Dermis blood vessel endothelial cell (primary cell): ENCODE measurements at regions not wholly inside any gene's neighbourhood (a gene's known extent, or its start where the extent isn't known, plus 50 kb on each side); places are given as distances from the start of the nearest gene placed in this dataset.
A peak's percentile ranks its signal among the peaks of the same experiment; 100 is the strongest.

Experiments used
- DNase-seq: peaks from one replicate; pipeline ENCODE4 v3.0.0; 2010

DNA sequence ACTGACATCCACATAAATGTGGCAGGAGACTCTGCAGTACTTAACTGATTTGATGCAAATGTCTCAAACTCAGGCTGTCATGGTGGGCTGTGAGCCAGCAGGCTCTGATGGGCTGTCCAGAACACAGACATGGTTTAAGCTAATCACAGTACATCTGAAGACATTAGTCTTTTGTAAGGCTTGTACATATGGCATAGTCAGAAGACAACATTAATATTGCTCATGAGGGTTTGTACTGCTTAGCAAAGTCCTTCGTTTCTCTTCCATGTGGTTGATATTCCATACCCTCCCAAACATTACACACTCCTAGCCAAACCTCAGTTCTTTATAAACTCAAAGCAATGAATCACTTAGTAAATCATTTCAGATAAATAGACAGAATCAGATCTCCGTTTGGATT, 330.6 kb downstream of the RND3 start:
- DNase-seq: no peak

DNA sequence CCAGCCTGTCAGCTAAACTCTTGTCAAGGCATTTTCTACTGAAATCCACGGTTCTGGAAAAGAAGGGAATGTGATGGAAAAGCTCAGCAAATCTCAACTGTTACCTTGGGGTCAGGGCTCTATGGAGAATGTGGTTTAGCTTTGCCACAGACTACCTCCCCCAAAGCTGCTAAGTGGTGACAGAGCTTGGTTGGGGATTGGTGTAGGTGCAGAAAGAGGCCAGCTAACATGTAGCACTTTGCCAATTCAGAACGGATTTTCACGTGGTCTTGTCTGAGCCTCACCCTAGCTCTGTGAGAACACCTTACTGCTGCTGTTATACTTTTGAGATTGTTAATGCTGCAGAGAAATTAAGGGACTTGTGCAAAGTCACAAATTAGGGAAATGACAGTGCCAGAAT, 331.1 kb downstream of the RND3 start:
- no peak for DNase-seq

DNA sequence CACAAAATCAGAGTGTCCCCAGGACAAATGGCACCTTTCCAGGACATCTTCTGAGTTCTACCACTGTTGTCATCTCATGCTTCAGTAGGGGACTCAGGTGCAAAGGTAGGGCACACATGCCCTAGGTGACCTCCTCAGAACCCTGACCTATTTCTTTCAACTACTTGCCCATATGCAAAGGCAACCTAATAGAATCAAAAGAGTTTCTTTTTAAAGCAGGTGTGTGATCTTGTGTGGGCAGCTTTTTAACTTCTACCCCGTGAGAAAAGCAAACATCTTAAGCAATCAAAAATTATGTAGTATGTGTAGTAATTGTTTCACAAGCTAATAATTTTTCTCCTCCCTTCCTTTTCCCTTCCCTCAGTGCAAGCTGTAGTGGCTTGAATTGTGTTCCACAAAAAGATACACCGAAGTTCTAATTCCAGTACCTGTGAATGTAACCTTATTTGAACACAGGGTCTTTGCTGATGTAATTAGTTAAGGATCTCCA, 333.1 kb downstream of the RND3 start:
- DNase-seq: no peak

DNA sequence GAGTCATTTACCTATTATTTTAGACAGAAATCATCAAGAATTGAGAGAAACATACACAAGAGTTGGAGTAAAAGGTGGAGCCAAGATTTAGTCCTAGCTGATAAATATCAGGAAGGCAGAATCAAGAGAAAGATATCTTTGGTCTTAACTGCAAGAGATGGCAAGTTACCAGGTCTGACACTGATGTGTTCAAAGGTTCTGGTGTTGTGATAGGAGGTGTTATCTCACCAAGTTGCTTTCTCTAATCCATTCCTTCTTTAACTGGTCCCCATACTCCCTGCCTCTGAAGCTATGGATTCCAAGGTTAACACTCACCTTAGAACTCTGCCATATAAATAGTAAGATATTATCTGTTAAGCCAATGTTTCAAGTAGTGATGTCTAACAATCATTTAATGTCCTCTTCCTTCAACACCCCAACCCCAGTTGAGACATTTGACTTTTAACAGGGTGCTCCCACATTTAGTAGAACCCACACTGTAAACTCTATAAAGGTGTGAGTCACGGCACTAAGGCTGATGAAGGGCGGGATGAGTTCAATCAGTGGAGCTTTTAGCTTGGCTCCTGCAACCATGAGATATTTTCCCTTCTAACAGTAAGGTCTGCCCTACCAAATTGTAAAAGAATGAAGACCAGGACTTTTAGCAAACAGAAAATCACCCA, 333.7 kb downstream of the RND3 start:
- DNase-seq: no peak

DNA sequence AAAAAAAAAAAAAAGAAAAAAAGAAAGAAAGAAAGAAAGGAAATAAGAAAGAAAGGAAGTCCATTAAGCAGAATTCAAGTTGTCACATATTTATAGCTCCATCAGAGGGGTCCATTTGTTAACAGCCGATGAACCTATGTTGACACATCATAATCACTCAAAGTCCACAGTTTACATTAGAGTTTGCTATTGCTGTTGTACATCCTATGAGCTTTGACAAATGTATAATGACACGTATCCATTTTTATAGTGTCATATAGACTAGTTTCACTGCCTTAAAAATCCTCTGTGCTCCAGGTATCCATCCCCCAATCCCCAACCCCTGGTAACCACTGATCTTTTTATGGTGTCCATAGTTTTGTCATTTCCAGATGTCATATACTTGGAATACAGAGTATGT, 335.2 kb downstream of the RND3 start:
- DNase-seq: no peak

DNA sequence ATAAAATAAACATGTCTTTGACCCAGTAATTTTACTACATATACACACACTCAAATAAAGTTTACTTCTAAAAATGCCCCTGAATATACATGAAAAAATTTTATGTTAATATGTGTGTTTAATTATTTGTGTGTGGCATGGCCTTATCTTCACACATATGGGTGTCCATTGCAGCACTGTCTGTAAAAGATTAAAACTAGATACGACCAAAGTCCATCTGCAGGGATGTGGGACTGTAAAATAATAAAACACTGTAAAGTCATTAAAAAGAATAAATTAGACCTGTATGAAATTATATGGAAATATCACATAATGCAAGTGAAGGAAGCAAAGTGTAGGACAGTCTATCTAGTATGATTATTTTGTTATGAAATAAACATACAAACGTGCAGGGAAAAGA, 337.3 kb downstream of the RND3 start:
- DNase-seq: no peak

DNA sequence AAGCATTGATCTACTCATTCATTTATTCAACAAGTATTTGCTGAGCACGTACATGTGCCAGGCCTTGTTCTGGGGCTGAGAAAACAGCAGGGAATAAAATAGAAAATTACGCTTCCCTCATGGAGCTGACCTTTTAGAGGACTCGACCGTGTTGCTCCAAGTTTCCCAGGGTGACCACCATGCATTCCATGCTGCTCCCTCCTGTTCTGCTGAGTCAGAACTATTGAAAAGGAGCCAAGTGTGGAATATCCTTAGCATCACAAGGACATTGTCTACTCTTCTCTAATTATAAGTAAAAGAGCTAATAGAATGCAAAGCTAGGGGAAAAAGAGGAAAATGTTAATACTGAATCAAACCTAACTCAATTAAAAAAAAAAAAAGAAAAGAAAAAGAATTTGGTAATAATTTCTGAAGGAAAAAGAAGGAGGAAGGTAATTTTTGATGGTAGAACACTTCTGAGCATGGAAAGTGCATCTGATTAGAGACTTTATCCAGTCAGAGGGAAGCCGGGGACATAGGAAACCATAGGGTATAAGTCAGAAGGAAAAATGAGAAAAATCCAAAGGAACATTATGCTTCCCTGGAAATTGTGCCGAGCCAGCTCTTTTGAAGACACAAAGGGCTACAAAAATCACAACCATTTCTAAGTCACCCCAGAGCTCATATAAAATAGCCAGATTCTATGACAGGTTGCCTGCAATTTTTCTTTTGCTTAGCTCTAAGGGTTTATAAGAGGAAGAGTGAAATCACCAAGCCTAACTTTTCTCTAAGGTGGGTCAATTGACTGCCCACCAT, 339.4 kb downstream of the RND3 start:
- peak; percentile 44 for DNase-seq

DNA sequence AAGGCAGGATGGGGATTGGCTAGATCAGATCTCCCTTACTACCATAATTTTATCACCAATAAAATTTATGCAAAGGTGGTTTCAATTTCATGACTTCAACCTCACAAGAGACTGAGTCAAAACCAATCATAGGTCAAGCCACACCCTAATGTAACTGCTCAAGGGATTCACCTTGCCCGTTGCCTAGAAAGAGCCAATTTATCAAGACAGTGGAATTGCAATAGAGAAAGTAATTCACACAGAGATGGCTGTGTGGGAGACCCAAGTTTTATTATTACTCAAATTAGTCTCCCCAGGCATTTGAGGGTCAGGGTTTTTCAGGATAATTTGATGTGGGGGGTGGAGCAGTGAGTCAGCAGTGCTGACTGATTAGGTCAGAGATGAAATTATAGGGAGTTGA, 340.6 kb downstream of the RND3 start:
- DNase-seq: no peak

DNA sequence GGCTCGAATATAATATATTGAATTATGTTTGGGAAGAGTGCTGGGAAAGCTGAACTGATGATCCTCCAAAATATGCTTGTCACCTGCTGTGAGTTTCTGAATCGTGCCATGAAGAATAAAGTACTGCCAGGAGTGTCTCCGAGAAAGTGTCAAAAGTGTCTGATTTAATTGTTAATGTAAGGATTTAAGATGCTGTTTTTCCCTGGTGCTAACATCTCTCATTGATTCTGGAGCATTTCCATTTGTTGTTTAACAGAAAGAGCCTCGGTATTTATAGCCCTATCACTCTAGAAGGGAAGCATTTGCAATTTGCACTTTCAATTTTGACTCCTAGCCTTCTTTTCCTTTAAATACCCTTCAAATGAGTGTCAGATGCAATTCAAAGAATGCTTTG, 342.2 kb downstream of the RND3 start:
- no peak for DNase-seq

DNA sequence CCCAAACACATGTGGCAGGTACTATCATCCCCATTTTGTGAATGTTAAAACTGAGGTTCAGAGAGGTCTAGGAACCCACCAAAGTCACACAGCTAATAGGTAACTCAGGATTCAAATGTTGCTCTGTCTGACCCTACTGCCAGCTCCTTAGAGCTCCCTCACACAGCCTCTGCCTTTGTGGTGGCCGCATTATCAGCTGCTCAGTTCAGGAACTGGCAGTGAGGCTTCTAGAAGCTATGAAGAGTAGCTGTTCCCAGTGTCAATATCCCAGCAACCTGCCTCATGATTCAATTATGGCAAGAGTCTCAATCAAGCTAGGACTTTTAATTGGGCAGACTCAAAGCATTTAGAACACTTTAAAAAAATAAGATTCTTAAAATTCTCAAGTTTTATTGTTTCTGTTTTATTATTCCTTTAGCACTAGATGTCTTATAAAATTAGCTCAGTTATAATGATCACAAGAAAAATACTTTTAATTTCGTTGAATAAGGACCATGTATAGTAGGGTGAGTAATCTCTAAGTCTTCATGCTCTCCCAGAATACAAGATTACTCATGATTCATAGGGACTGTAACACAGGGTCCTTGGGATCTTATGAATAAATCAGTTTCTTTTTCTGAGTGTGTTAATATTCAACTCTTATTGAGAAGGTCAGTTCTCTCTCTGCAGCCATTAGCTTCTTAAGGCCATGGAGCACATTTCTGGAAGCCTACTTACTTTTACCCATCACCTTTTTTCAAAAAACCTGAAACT, 342.7 kb downstream of the RND3 start:
- DNase-seq: peak; percentile 21

DNA sequence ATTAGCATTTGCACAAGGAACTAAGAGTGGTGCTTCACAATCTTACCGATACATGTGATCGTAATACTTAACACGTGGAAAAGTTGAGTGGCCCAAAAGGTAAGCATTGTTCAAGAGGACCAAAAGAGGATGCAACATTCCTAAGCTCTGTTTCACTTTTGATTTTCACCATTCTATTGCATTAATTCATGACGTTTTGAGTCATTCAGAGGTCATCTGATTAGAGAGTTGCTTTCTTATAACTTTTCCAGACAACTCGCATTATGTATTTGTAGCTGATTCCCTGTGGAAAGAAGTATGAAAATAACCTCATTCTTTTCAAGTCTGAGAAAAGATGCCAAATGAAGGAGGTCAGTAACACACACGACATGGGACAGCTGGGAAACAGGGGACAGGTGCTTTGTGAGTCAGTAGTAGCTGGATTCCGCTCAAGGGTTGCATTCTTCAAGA, 344.4 kb downstream of the RND3 start:
- peak; percentile 77 for DNase-seq

DNA sequence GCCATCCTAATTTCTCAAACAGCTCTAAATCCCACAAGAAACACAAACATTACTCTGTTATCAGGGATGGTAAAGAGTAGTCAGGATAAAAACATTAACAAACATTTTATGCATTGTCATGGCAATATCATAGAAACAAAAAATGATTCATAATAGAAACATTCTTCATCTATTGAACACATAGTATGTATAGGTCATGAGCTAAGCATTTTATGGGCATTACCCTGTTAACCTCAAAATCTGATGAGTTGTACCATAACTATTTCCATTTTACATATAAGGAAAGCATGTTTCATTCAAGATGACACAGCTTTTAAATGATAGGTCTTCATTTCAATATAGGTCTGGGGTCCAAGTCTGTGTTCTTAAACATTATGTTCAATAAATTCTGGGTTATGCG, 344.9 kb downstream of the RND3 start:
- DNase-seq: peak; percentile 63

DNA sequence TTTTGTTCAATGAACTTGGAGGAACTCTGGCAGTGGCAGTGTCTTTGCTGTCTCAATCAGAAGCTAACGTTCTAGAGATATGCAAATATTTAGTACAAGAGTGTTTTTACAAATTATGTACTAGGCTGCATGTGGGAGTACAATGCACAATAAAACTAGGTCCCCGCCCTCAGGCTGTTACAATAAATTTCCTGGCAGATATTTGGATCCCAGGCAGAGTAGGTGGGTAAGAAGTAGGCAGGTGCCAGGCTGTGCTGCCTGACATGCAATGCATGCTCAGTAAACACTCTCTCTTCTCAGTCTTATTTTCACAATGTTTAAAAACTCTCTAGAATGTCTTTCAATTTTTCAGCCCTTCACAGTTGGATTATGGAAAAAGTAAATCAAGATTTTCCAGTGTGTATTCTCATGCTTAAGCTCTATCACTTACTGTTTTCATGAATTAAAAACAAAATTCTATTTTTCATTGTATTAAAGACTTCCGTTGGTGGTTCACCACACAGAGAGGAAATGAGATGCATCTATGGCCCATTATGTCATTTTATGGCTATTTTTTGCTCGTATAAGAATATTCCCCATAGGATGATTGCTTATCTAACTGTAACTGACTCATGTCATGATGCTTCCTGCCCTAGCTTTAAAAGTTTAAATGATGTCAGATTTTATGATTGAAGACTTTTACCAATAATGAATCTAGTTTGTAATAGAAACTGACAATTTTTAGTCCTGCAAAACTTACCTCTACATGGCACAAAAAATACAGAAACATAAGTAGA, 346.1 kb downstream of the RND3 start:
- DNase-seq: peak; percentile 91

DNA sequence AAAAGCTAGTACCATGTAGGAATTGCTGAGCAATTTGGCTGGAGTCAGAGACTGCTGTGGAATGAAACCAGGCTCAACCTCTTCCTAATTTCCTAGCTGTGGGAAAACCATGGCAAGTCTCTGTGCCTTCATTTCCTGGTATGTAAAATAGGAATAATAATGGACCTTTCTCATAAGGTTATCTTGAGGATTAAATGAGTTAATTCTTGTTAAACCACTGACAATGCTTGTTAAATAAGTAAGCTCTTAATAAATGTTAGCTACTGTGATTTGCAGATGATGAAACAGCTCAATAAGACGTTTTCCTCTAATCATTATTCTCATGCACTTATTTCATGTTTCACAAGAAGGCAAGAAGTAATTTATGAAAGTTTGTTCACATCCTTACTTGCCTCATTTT, 346.7 kb downstream of the RND3 start:
- DNase-seq: peak; percentile 43

DNA sequence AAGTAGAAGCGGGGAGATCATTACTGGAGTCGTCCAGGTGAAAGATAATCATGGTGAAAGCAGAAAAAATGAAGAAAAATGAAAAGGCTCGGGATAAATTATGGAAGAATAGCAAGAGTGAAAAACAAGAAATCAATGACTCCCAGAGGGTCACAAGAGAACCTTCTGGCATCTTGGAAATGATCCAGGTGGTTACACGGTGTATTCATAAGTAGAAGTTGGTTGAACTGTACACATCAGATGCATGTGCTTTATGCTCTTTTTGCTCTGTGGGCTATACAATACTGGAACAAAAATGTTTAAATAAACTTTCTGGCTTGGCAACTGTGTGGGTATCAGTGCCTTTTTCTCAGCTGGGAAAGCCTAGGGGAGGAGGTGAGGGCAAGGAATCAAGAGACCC, 348.9 kb downstream of the RND3 start:
- DNase-seq: no peak

DNA sequence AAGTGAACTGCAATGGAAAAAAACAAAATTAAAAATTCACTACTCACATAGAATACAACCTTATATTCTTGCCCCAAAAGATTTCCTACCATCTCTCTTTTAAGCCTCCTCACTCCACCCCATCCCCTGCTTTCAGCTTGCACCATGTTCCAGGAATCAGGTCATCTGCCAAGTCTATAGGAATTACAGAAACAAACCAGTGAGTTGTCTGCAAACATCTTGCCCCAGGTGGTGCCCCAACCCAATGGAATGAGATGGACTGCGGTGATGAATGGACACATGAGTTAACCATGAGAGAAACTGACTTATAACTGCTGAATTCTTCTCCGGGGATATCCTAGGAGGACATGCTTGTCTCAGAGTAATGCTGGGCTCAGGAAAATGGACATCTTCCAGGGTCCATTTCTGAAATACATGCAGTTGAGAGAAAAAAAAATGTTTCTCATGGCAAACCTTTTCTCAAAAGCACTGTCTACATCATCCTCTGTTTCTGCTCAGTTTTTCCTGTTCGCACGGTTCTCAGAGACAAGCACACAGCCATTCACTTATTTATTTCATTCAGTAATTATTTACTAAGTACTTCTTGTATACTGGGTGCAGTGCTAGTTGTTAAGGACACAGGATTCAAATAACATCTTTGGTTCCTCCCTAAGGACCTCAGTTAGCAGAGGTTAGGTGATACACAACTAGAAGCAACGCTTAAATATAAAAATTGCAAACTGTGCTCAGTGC, 350.0 kb downstream of the RND3 start:
- DNase-seq: no peak

DNA sequence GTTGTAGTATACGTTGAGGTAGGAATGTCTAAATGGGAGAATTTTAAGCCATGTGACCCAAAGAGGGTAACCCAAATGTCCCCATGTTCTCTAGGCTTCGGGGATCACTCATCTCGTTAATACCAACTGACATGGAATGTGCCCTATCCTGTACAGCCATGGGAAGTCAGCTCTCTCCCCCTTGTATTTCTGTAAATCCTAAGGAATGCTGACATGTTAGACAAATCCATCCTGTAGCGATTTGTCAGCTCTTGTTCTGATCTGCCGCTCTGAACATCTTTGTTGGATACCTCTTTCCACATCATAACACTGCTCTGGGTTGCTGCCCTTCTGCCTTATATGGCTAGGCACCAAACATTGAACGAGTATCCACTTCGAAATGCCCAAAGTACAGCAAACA, 350.6 kb downstream of the RND3 start:
- no peak for DNase-seq

DNA sequence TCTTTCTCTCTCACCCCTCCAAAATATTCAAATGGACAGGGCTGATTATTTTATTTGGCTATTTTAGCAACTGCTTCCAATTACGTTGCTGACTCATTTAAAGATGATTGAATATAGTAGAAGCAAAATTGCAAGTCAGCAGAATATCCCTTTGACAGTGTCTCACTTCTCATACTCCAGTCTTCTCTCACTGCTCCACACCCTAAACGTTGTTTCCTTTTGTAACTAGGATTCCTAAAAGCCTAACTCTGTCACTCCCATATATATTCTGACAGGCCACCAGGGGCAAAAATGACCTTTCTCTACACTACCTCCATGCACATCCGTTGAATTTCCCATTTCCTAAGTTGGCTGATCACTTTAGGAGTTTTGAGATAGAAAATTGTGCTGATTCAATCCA, 351.1 kb downstream of the RND3 start:
- no peak for DNase-seq

DNA sequence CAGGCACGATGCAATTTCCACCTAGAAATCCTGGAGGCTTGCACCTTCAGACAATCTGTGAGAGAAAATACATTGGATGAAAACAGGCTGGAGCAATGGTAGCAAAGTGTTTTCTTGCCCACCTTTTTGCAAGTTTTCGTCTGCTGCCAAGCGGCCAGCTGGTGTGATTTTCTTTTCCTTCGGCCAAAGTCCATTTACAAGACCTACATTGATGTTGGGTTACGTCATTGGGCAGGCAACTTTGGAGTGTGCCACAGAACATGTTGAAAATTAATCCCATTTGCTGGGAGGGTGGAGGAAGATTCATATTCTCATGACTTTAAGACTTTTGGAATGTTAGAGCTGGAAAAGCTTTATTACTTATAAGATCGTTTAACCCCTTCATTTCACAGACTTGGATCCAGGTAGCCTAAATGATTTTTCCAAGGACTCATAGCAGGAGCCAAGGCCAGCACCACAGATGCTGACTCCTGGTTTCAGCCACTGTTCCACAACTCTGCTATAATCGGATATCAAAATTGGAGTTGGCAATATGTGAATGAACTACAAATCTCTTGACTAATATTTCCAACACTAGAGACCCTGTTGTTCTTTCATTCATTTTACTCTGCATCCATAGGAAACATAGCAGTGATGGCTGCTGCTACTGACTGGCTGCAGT, 352.1 kb downstream of the RND3 start:
- no peak for DNase-seq

DNA sequence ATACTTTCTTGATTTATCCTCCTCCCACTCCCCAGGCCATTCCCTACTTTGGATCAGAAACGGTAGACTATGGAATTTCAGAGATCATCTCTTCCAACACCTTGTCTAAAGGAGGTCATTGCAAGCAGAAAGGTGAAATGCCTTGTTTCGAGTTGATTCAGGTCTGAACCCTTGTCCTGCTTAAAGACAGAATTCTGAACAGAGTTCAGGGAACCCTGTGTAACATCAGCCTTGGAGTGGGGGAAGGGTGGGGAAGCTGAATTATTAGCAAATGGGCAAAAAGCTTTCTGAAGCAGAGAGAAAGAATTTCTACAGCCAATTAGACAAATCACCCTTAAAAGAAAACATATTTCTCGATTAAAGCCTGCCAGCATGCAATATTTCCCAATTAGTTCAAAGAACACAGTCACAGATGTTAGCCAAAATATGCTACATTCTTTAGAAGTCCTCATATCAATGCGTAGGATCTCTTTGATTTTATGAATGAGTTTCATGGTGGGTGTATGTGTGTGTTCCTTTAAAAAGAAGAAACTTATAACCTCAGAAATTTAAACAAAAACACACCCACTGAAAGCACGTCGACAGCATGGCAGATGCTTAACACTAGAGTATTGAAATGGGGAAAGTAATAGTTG, 353.1 kb downstream of the RND3 start:
- DNase-seq: no peak

DNA sequence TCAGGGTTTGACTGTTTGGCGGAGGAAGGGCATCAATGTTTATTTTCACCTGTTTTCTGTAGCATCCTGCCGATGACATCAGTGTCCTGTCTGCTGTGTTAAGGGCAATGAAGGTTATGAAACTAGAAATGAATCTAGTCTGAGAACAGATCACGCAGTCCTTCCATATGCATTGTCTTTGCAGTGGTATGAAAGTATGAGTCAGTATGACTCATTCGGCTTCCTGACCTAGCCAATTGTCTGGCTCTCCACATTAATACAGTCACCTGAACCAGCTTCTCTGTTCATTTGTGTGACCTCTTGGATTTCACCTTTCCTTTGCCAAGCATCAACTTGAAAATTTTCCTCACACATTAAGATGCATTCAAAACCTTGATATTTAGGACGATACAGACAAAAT, 353.8 kb downstream of the RND3 start:
- peak; percentile 99 for DNase-seq
